Subcutaneous abdominal adipose tissue (tissue), 5 donors: ENCODE measurements at regions not wholly inside any gene's neighbourhood (a gene's known extent, or its start where the extent isn't known, plus 50 kb on each side); places are given as distances from the start of the nearest gene placed in this dataset.
A peak's percentile ranks its signal among the peaks of the same experiment; 100 is the strongest.

Experiments used
- H3K27ac ChIP-seq: one replicate; pipeline ENCODE4 v1.7.0; 2013; ENCODE audit warnings: low read depth, mild to moderate bottlenecking, inconsistent platforms, low read length, moderate library complexity
- H3K27me3 ChIP-seq, 5 donors: one replicate each; pipeline ENCODE4 v1.7.0; 2013; ENCODE audit warnings: low read length in 5 of 5, inconsistent platforms in 1 of 5; ENCODE audit not compliant: control insufficient read depth in 5 of 5, insufficient read depth in 4 of 5
- H3K36me3 ChIP-seq, 5 donors: one replicate each; pipeline ENCODE4 v1.7.0; 2013; ENCODE audit warnings: low read length in 5 of 5; ENCODE audit not compliant: control insufficient read depth in 5 of 5, insufficient read depth in 5 of 5
- H3K4me1 ChIP-seq, 5 donors: one replicate each; pipeline ENCODE4 v1.7.0; 2013; ENCODE audit warnings: low read length in 5 of 5, mild to moderate bottlenecking in 3 of 5, moderate library complexity in 1 of 5; ENCODE audit not compliant: control insufficient read depth in 5 of 5, insufficient read depth in 5 of 5
- H3K4me3 ChIP-seq, 5 donors: one replicate each; pipeline ENCODE4 v1.7.0; 2013; ENCODE audit warnings: low read length in 5 of 5, low read depth in 1 of 5
- H3K9ac ChIP-seq, 5 donors: one replicate each; pipeline ENCODE4 v1.7.0; 2013; ENCODE audit warnings: low read length in 5 of 5, mild to moderate bottlenecking in 4 of 5, moderate library complexity in 3 of 5
- H3K9me3 ChIP-seq, 5 donors: one replicate each; pipeline ENCODE4 v1.7.0; 2013; ENCODE audit warnings: low read length in 5 of 5; ENCODE audit not compliant: control insufficient read depth in 5 of 5
- donor health status: healthy.
- donor health status: healthy.
- donor health status: healthy.
- donor health status: healthy.
- donor health status: healthy.

- Histone ChIP-seq H3K9ac (no peak overlapping the region), H3K4me3 (no peak overlapping the region), H3K9me3 (no peaks in the 10 kb centered on the region), H3K27ac (no peak overlapping the region), H3K36me3 (no peaks in the 10 kb centered on the region), H3K4me1 (no peaks in the 10 kb centered on the region), H3K27me3 (no peaks in the 10 kb centered on the region)
These were observed 918.6 kb downstream of the KCNMA1 start for GRCh38 chr10:76719006-76719405.

- H3K4me1 ChIP-seq = peaks cover 0 to under 1% (median 0%) of the 10 kb centered on the region in 5 donors
- no peak overlapping the region for H3K4me3 ChIP-seq
- H3K36me3 ChIP-seq = no peaks in the 10 kb centered on the region
- H3K27ac ChIP-seq = no peak overlapping the region
- no peaks in the 10 kb centered on the region for H3K27me3 ChIP-seq
- no peak overlapping the region for H3K9ac ChIP-seq
- no peaks in the 10 kb centered on the region for H3K9me3 ChIP-seq
These were observed 920.5 kb downstream of the KCNMA1 start for GRCh38 chr10:76717141-76717540.

- no peaks in the 10 kb centered on the region for H3K27me3 ChIP-seq
- H3K4me3 ChIP-seq = peak overlapping the region; percentile 13 to 70 (median 50)
- peaks cover 0 to 14% (median 8%) of the 10 kb centered on the region in 5 donors for H3K4me1 ChIP-seq
- H3K36me3 ChIP-seq = no peaks in the 10 kb centered on the region
- H3K9ac ChIP-seq = peak overlapping the region in 2 of 5 donors; percentile 34 to 60
- H3K9me3 ChIP-seq = peaks cover 0 to 3% (median 0%) of the 10 kb centered on the region in 5 donors
- H3K27ac ChIP-seq = no peak overlapping the region
These were observed 926.2 kb downstream of the KCNMA1 start for GRCh38 chr10:76711222-76711997.

GRCh38 chr10:76700241-76700640 is 937.4 kb downstream of the KCNMA1 start:
- Histone ChIP-seq H3K9me3 (no peaks in the 10 kb centered on the region), H3K9ac (no peak overlapping the region), H3K36me3 (no peaks in the 10 kb centered on the region), H3K27me3 (no peaks in the 10 kb centered on the region), H3K27ac (no peak overlapping the region), H3K4me3 (no peak overlapping the region), H3K4me1 (peaks cover 0 to 8% (median 4%) of the 10 kb centered on the region in 5 donors)

GRCh38 chr10:76697923-76698322 is 939.7 kb downstream of the KCNMA1 start:
- Histone ChIP-seq H3K27ac (no peak overlapping the region), H3K9me3 (peaks cover 0 to 2% (median 0%) of the 10 kb centered on the region in 5 donors), H3K4me3 (no peak overlapping the region), H3K4me1 (no peaks in the 10 kb centered on the region), H3K36me3 (no peaks in the 10 kb centered on the region), H3K27me3 (no peaks in the 10 kb centered on the region), H3K9ac (no peak overlapping the region)

- no peaks in the 10 kb centered on the region for H3K27me3 ChIP-seq
- peaks cover 0 to 5% (median 0%) of the 10 kb centered on the region in 5 donors for H3K4me1 ChIP-seq
- H3K27ac ChIP-seq = no peak overlapping the region
- H3K9me3 ChIP-seq = peaks cover 0 to 2% (median 0%) of the 10 kb centered on the region in 5 donors
- H3K9ac ChIP-seq = no peak overlapping the region
- H3K36me3 ChIP-seq = no peaks in the 10 kb centered on the region
- no peak overlapping the region for H3K4me3 ChIP-seq
These were observed 942.5 kb downstream of the KCNMA1 start for GRCh38 chr10:76695069-76695468.

- Histone ChIP-seq H3K27ac (no peak overlapping the region), H3K27me3 (no peaks in the 10 kb centered on the region)
These were observed 951.4 kb downstream of the KCNMA1 start for GRCh38 chr10:76686201-76686600.

GRCh38 chr10:76684968-76685367 is 952.6 kb downstream of the KCNMA1 start:
- H3K4me1 ChIP-seq = peaks cover 0 to 9% (median 5%) of the 10 kb centered on the region in 5 donors
- H3K27me3 ChIP-seq = no peaks in the 10 kb centered on the region
- H3K9me3 ChIP-seq = peaks cover 0 to 2% (median 0%) of the 10 kb centered on the region in 5 donors
- no peak overlapping the region for H3K27ac ChIP-seq
- H3K9ac ChIP-seq = no peak overlapping the region
- no peak overlapping the region for H3K4me3 ChIP-seq
- no peaks in the 10 kb centered on the region for H3K36me3 ChIP-seq

More at GRCh38 chr10:76686201-76686600, 951.4 kb downstream of the KCNMA1 start:
- Histone ChIP-seq H3K9ac (no peak overlapping the region), H3K4me1 (peaks cover 0 to 12% (median 0%) of the 10 kb centered on the region in 5 donors), H3K36me3 (no peaks in the 10 kb centered on the region), H3K4me3 (no peak overlapping the region), H3K9me3 (peaks cover 0 to 2% (median 0%) of the 10 kb centered on the region in 5 donors)

- H3K36me3 ChIP-seq = no peaks in the 10 kb centered on the region
- no peak overlapping the region for H3K9ac ChIP-seq
- no peak overlapping the region for H3K27ac ChIP-seq
- no peaks in the 10 kb centered on the region for H3K27me3 ChIP-seq
- H3K4me1 ChIP-seq = peaks cover 0 to 13% (median 7%) of the 10 kb centered on the region in 5 donors
- H3K4me3 ChIP-seq = no peak overlapping the region
- H3K9me3 ChIP-seq = no peaks in the 10 kb centered on the region
These were observed 956.5 kb downstream of the KCNMA1 start for GRCh38 chr10:76681153-76681552.

- Histone ChIP-seq H3K27ac (no peak overlapping the region), H3K27me3 (no peaks in the 10 kb centered on the region), H3K9me3 (no peaks in the 10 kb centered on the region), H3K9ac (no peak overlapping the region), H3K4me1 (peaks cover 0 to 23% (median 20%) of the 10 kb centered on the region in 5 donors), H3K36me3 (no peaks in the 10 kb centered on the region), H3K4me3 (no peak overlapping the region)
These were observed 958.6 kb downstream of the KCNMA1 start for GRCh38 chr10:76679030-76679429.
